Endothelial cell of umbilical vein (primary cell): ENCODE measurements at regions not wholly inside any gene's neighbourhood (a gene's known extent, or its start where the extent isn't known, plus 50 kb on each side); places are given as distances from the start of the nearest gene placed in this dataset.

Source experiments
- MAX ChIP-seq: IDR thresholded peaks from 2 replicates; pipeline ENCODE4 v1.6.1; 2011; ENCODE audit not compliant: insufficient read depth, insufficient read length
- MYC ChIP-seq: IDR thresholded peaks from one replicate; pipeline ENCODE4 v1.6.1; 2011; ENCODE audit warnings: mild to moderate bottlenecking, low read depth, low read length
- POLR2A ChIP-seq: IDR thresholded peaks from 2 replicates; pipeline ENCODE4 v1.6.1; 2012; ENCODE audit warnings: low read depth, mild to moderate bottlenecking, control low read depth, low read length
- TF ChIP-seq, protein P1 (sequence below), 2 donors: IDR thresholded peaks; 1 replicate in 1 of 2; 2 replicates in 1 of 2; pipeline ENCODE4 v1.5.1; 2011; ENCODE audit warnings: low read length in 2 of 2, mild to moderate bottlenecking in 2 of 2, moderate library complexity in 2 of 2, control low read depth in 1 of 2, inconsistent platforms in 1 of 2, low read depth in 1 of 2; ENCODE audit not compliant: insufficient read depth in 1 of 2; ENCODE audit errors: extremely low read depth in 1 of 2

GRCh38 chr4:3834663-3835521, 68.7 kb downstream of the ADRA2C start:
- TF ChIP-seq, protein P1, sequence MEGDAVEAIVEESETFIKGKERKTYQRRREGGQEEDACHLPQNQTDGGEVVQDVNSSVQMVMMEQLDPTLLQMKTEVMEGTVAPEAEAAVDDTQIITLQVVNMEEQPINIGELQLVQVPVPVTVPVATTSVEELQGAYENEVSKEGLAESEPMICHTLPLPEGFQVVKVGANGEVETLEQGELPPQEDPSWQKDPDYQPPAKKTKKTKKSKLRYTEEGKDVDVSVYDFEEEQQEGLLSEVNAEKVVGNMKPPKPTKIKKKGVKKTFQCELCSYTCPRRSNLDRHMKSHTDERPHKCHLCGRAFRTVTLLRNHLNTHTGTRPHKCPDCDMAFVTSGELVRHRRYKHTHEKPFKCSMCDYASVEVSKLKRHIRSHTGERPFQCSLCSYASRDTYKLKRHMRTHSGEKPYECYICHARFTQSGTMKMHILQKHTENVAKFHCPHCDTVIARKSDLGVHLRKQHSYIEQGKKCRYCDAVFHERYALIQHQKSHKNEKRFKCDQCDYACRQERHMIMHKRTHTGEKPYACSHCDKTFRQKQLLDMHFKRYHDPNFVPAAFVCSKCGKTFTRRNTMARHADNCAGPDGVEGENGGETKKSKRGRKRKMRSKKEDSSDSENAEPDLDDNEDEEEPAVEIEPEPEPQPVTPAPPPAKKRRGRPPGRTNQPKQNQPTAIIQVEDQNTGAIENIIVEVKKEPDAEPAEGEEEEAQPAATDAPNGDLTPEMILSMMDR (IDR thresholded peaks at IDR 0.05; ENCODE audit: extremely low read depth in 1 of 2, insufficient read depth in 1 of 2, low read depth in 1 of 2, low read length in 2 of 2), result no peak
- TF ChIP-seq POLR2A, result no peak
- no peak for TF ChIP-seq MAX
- no peak for TF ChIP-seq MYC
